HepG2 (cell line): ENCODE measurements at regions not wholly inside any gene's neighbourhood (a gene's known extent, or its start where the extent isn't known, plus 50 kb on each side); places are given as distances from the start of the nearest gene placed in this dataset.

Experiments
- ATAC-seq: fragments of 200-7000 bp; cut with Tn5 transposase; 3 replicates; pipeline ENCODE4 v1.9.1; 2020; ENCODE audit warnings: mild to moderate bottlenecking, moderate library complexity
- BruUV-seq: library from RNA; stranded (reverse); fragments of 400-500 nt; replicated peaks from 2 replicates; lab custom pipeline; 2021; lab: Mats Ljungman, UMichigan
- CTCF ChIA-PET: fragments of 300-600 bp; formaldehyde crosslinking; extraction: SDS; loops from one replicate; lab custom pipeline; 2021; ENCODE audit warnings: low total read pairs, inconsistent platforms, low intra/inter-chr PET ratio; lab: Yijun Ruan, JAX
- POLR2A ChIA-PET: fragments of 350-600 bp; sonication (Branson Sonifier 250); formaldehyde crosslinking; loops from one replicate; lab custom pipeline; 2020; ENCODE audit warnings: antibody characterized with exemption, inconsistent platforms; lab: Yijun Ruan, JAX
- DNase-seq: peaks from one replicate; pipeline ENCODE4 v3.0.0-alpha.2; 2015; ENCODE audit warnings: low spot score
- FAIRE-seq: peaks from 3 replicates; lab custom pipeline; 2011; peaks lifted over from hg19 to GRCh38; lab: Jason Lieb, UNC
- H2AFZ ChIP-seq: one replicate; pipeline ENCODE4 v1.6.1; 2011; ENCODE audit warnings: low read length, inconsistent platforms
- H3K27ac ChIP-seq: fragments of 300-600 bp; 3 replicates; pipeline ENCODE4 v1.8.0; 2011; ENCODE audit warnings: mixed run types, mild to moderate bottlenecking, mixed read lengths, low read length, inconsistent platforms; ENCODE audit not compliant: insufficient read depth; ENCODE audit errors: extremely low read length
- H3K27me3 ChIP-seq, 2 experiments: fragments of 200-600 bp in 1 of 2; 2 replicates in 1 of 2; 3 replicates in 1 of 2; pipeline versions ENCODE4 v1.6.0 to v1.8.0; 2011; ENCODE audit warnings: low read length in 2 of 2, mild to moderate bottlenecking in 2 of 2, moderate library complexity in 2 of 2, inconsistent platforms in 1 of 2; ENCODE audit not compliant: insufficient read depth in 2 of 2, control insufficient read depth in 1 of 2
- H3K36me3 ChIP-seq, 2 experiments: fragments of 200-600 bp in 1 of 2; replicated peaks in 1 of 2; 2 replicates in 1 of 2; 3 replicates in 1 of 2; pipeline versions ENCODE4 v1.5.1 to v1.8.0; 2011; ENCODE audit warnings: low read length in 2 of 2, inconsistent platforms in 1 of 2; ENCODE audit not compliant: insufficient read depth in 2 of 2, control insufficient read depth in 1 of 2
- H3K4me1 ChIP-seq: 2 replicates; pipeline ENCODE4 v1.5.1; 2012; ENCODE audit warnings: low read length, inconsistent platforms; ENCODE audit not compliant: insufficient read depth
- H3K4me2 ChIP-seq: 2 replicates; pipeline ENCODE4 v1.6.0; 2011; ENCODE audit warnings: low read depth, low read length, inconsistent platforms
- H3K4me3 ChIP-seq, 3 experiments: fragments of 200-600 bp in 1 of 3; sonication (generic), shearing (Covaris generic) in 1 of 3; replicated peaks in 1 of 3; 2 replicates each; pipeline ENCODE4 v1.5.1; 2011 to 2016; ENCODE audit warnings: low read length in 3 of 3, inconsistent platforms in 2 of 3, low read depth in 2 of 3, mild to moderate bottlenecking in 2 of 3, control low read depth in 1 of 3, mixed read lengths in 1 of 3; ENCODE audit not compliant: insufficient read depth in 1 of 3
- H3K79me2 ChIP-seq: one replicate; pipeline ENCODE4 v1.6.1; 2011; ENCODE audit warnings: low read length, inconsistent platforms; ENCODE audit not compliant: insufficient read depth
- H3K9ac ChIP-seq: 2 replicates; pipeline ENCODE4 v1.6.0; 2011; ENCODE audit warnings: mild to moderate bottlenecking, low read depth, low read length, inconsistent platforms; ENCODE audit not compliant: insufficient read depth
- H3K9me3 ChIP-seq: 2 replicates; pipeline ENCODE4 v1.5.1; 2012; ENCODE audit warnings: mild to moderate bottlenecking, low read length
- H4K20me1 ChIP-seq: 2 replicates; pipeline ENCODE4 v1.6.0; 2011; ENCODE audit warnings: inconsistent platforms, mild to moderate bottlenecking, low read length, moderate library complexity; ENCODE audit not compliant: insufficient read depth
- ARNTL ChIP-seq: sonication (generic); formaldehyde crosslinking; IDR thresholded peaks from 2 replicates; pipeline ENCODE4 v1.4.0; 2020; ENCODE audit warnings: mild to moderate bottlenecking, missing genetic modification reagents
- BCL6 ChIP-seq: IDR thresholded peaks from 2 replicates; pipeline ENCODE4 v1.6.1; 2016; ENCODE audit warnings: missing genetic modification reagents, missing compliant biosample characterization
- CBFB ChIP-seq: sonication (generic); formaldehyde crosslinking; IDR thresholded peaks from 2 replicates; pipeline ENCODE4 v1.4.0; 2020; ENCODE audit warnings: missing genetic modification reagents
- CBX2 ChIP-seq, 2 experiments: fragments of 200-600 bp in 1 of 2; sonication (generic); formaldehyde crosslinking in 1 of 2; IDR thresholded peaks; 2 replicates each; pipeline versions ENCODE4 v1.7.0 to v1.8.1; 2018 to 2022; ENCODE audit warnings: low read depth in 2 of 2, low read length in 1 of 2, mild to moderate bottlenecking in 1 of 2, missing genetic modification reagents in 1 of 2
- HDAC6 ChIP-seq: fragments of 200-600 bp; sonication (generic); IDR thresholded peaks from 2 replicates; pipeline ENCODE4 v1.7.0; 2017; ENCODE audit warnings: mild to moderate bottlenecking, antibody characterized with exemption, low read length, low read depth
- STAG1 ChIP-seq: sonication (generic); formaldehyde crosslinking; IDR thresholded peaks from 2 replicates; pipeline ENCODE4 v1.4.0; 2020; ENCODE audit warnings: missing genetic modification reagents
- ZBTB38 ChIP-seq: sonication (generic); formaldehyde crosslinking; IDR thresholded peaks from 2 replicates; pipeline ENCODE4 v1.5.1; 2020; ENCODE audit warnings: mild to moderate bottlenecking, missing genetic modification reagents
- WGBS: methylation state at CpG from one replicate; pipeline ENCODE4 v1.1.6; 2017; ENCODE audit warnings: low lambda C conversion rate; 5-methylcytosine and 5-hydroxymethylcytosine counted together
- in situ Hi-C: cut with HindIII; loops from 2 replicates; pipeline ENCODE4 v1.10.0; 2017; ENCODE audit warnings: low pct_unique_long_range_greater_than_20kb; ENCODE audit not compliant: extremely low pct_ligation_motif_present
- intact Hi-C: fragments of 100-400 bp; cut with micrococcal nuclease; formaldehyde crosslinking; loops from one replicate; pipeline ENCODE4 v1.10.0; 2022; ENCODE audit not compliant: unreplicated experiment
- TF ChIP-seq, protein P1 (sequence below): sonication (generic); formaldehyde crosslinking; IDR thresholded peaks from 2 replicates; pipeline ENCODE4 v1.8.1; 2023; ENCODE audit warnings: missing genetic modification reagents, inconsistent platforms, borderline replicate concordance
- TF ChIP-seq, protein P2 (sequence below): sonication (generic); formaldehyde crosslinking; conservative IDR thresholded peaks from 2 replicates; pipeline ENCODE4 v1.4.0; 2020; ENCODE audit warnings: missing genetic modification reagents
- TF ChIP-seq, protein P3 (sequence below): sonication (generic); formaldehyde crosslinking; IDR thresholded peaks from 2 replicates; pipeline ENCODE4 v1.4.0; 2020; ENCODE audit warnings: missing genetic modification reagents, mild to moderate bottlenecking, borderline replicate concordance
- TF ChIP-seq, protein P4 (sequence below): sonication (generic); formaldehyde crosslinking; IDR thresholded peaks from 2 replicates; pipeline ENCODE4 v1.5.0; 2020; ENCODE audit warnings: mild to moderate bottlenecking, missing genetic modification reagents, moderate library complexity

DNA sequence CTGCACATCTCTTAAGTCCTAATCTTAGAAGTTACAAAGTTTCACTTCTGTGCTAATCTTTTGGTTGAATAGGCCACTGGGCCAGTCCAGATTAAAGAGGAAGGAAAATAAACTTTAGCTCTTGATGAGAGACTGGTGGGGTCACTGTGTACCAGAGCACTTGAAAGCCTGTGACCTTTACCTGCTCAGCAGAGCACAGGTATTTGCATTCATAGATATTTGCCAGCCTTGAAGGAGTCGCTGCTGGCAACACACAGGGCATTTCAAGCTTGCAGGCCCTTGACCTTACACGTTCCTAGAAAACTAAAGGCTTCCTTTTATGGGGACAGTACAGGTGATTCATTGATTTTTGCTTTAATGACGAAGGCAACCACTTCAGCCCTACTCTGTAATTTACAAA, 108.4 kb upstream of the SLC22A23 start:
- intact Hi-C loops = no loop called here
- Histone ChIP-seq H3K36me3 (no peaks in the 10 kb centered on the region), H2AFZ (no peak overlapping the region)
- in situ Hi-C loops = no loop called here
- TF ChIP-seq BCL6 = peak; percentile 39
- TF ChIP-seq, protein P1, sequence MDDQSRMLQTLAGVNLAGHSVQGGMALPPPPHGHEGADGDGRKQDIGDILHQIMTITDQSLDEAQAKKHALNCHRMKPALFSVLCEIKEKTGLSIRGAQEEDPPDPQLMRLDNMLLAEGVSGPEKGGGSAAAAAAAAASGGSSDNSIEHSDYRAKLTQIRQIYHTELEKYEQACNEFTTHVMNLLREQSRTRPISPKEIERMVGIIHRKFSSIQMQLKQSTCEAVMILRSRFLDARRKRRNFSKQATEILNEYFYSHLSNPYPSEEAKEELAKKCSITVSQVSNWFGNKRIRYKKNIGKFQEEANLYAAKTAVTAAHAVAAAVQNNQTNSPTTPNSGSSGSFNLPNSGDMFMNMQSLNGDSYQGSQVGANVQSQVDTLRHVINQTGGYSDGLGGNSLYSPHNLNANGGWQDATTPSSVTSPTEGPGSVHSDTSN (CRISPR knock-in tag) = no peak
- TF ChIP-seq, all 625 proteins: peak for 1
- DNase-seq (no peak), ATAC-seq (no peak), FAIRE-seq (no peak)
- Histone ChIP-seq H3K4me1 (peaks cover 18% of the 10 kb centered on the region), H3K27ac (no peak overlapping the region), H3K4me2 (no peak overlapping the region), H3K9ac (no peak overlapping the region), H3K9me3 (no peaks in the 10 kb centered on the region), H4K20me1 (no peaks in the 10 kb centered on the region), H3K27me3 (peaks cover 0 to 12% of the 10 kb centered on the region in 2 experiments; a peak in 3 of 5 replicates), H3K79me2 (no peaks in the 10 kb centered on the region), H3K4me3 (no peak overlapping the region)
- ChIA-PET CTCF (no interaction called here), POLR2A (no interaction called here)
- no TSS peak for BruUV-seq
- 4% methylated on average over 3 of the region's 3 CpGs for WGBS

DNA sequence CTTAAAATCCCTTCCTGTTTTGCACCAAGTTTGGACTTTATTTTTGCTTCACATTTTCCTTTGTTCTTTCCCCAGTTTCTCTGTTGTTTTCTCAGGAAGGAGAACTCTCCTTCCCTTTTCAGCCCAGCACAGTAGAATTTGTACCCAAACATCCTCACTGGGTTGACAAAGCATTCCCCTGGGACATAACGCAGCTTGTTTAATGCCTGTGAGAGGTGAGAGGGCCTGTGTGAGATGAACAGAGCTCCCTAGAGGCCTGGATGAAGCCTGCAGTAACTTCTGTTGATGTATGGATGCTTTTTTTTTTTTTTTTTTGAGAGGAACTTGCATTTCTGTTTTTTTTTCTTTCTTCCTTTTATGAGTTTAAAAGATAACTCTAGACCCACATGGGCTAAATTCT, 104.9 kb upstream of the SLC22A23 start:
- Histone ChIP-seq H3K9me3 (no peaks in the 10 kb centered on the region), H3K4me2 (no peak overlapping the region), H3K4me3 (no peak overlapping the region), H3K4me1 (peaks cover 10% of the 10 kb centered on the region), H3K27ac (no peak overlapping the region), H4K20me1 (no peaks in the 10 kb centered on the region), H3K27me3 (peaks cover 2 to 13% of the 10 kb centered on the region in 2 experiments; a peak in 1 of 5 replicates), H2AFZ (no peak overlapping the region), H3K79me2 (no peaks in the 10 kb centered on the region), H3K36me3 (no peaks in the 10 kb centered on the region), H3K9ac (no peak overlapping the region)
- DNase-seq (peak; percentile 20), FAIRE-seq (peak; percentile 23), ATAC-seq (peak; percentile 87)
- BruUV-seq = no TSS peak
- ChIA-PET CTCF (no interaction called here), POLR2A (no interaction called here)
- 0% methylated on average over 1 of the region's 1 CpG for WGBS
- TF ChIP-seq HDAC6 (no peak), ARNTL (no peak), CBX2 (IDR thresholded peaks at IDR 0.05; ENCODE audit: low read depth, low read length) (no peak), CBX2 (CRISPR knock-in tag; IDR thresholded peaks at IDR 0.05; ENCODE audit: low read depth) (no peak), CBFB (CRISPR knock-in tag) (no peak), STAG1 (CRISPR knock-in tag) (peak; percentile 28; the same call in 1 of the 2 replicates), ZBTB38 (no peak)
- TF ChIP-seq, protein P2, sequence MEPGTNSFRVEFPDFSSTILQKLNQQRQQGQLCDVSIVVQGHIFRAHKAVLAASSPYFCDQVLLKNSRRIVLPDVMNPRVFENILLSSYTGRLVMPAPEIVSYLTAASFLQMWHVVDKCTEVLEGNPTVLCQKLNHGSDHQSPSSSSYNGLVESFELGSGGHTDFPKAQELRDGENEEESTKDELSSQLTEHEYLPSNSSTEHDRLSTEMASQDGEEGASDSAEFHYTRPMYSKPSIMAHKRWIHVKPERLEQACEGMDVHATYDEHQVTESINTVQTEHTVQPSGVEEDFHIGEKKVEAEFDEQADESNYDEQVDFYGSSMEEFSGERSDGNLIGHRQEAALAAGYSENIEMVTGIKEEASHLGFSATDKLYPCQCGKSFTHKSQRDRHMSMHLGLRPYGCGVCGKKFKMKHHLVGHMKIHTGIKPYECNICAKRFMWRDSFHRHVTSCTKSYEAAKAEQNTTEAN (CRISPR knock-in tag) = no peak
- TF ChIP-seq, protein P3, sequence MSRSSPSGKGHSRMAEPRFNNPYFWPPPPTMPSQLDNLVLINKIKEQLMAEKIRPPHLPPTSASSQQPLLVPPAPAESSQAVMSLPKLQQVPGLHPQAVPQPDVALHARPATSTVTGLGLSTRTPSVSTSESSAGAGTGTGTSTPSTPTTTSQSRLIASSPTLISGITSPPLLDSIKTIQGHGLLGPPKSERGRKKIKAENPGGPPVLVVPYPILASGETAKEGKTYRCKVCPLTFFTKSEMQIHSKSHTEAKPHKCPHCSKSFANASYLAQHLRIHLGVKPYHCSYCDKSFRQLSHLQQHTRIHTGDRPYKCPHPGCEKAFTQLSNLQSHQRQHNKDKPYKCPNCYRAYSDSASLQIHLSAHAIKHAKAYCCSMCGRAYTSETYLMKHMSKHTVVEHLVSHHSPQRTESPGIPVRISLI (CRISPR knock-in tag) = peak; percentile 67
- TF ChIP-seq, protein P4, sequence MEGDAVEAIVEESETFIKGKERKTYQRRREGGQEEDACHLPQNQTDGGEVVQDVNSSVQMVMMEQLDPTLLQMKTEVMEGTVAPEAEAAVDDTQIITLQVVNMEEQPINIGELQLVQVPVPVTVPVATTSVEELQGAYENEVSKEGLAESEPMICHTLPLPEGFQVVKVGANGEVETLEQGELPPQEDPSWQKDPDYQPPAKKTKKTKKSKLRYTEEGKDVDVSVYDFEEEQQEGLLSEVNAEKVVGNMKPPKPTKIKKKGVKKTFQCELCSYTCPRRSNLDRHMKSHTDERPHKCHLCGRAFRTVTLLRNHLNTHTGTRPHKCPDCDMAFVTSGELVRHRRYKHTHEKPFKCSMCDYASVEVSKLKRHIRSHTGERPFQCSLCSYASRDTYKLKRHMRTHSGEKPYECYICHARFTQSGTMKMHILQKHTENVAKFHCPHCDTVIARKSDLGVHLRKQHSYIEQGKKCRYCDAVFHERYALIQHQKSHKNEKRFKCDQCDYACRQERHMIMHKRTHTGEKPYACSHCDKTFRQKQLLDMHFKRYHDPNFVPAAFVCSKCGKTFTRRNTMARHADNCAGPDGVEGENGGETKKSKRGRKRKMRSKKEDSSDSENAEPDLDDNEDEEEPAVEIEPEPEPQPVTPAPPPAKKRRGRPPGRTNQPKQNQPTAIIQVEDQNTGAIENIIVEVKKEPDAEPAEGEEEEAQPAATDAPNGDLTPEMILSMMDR (CRISPR knock-in tag) = peak; percentile 21
- intact Hi-C loops = loop anchor here (1.0 kb wide), 1 partner anchor 282 kb away; no protein-coding TSS in a partner anchor
- in situ Hi-C loops = no loop called here
